Body of pancreas (tissue), 4 donors: ENCODE measurements at regions not wholly inside any gene's neighbourhood (a gene's known extent, or its start where the extent isn't known, plus 50 kb on each side); places are given as distances from the start of the nearest gene placed in this dataset.

Source experiments
- ATAC-seq: fragments of 150-250 bp; one replicate; pipeline ENCODE4 v1.9.1; 2016
- DNase-seq, 4 donors: peaks; one replicate each; pipeline ENCODE4 v3.0.0-alpha.2; 2019
- H3K27ac ChIP-seq, 4 donors: fragments of 200-600 bp; sonication (generic); 1 replicate in 3 of 4; 2 replicates in 1 of 4; pipeline versions ENCODE4 v1.5.1 to v1.6.1; 2016 to 2019; ENCODE audit warnings: mild to moderate bottlenecking in 1 of 4, mixed read lengths in 1 of 4, moderate library complexity in 1 of 4
- H3K27me3 ChIP-seq, 2 donors: fragments of 200-600 bp; sonication (generic); one replicate each; pipeline ENCODE4 v1.6.0; 2016; ENCODE audit warnings: mild to moderate bottlenecking in 1 of 2
- H3K36me3 ChIP-seq, 2 donors: fragments of 200-600 bp; sonication (generic); replicated peaks in 1 of 2; 2 replicates each; pipeline ENCODE4 v1.5.1; 2016; ENCODE audit warnings: low read depth in 2 of 2; ENCODE audit not compliant: insufficient read depth in 1 of 2
- H3K4me1 ChIP-seq: fragments of 200-600 bp; sonication (generic); one replicate; pipeline ENCODE4 v1.6.0; 2016
- H3K4me3 ChIP-seq, 2 donors: fragments of 200-600 bp; sonication (generic); 1 replicate in 1 of 2; 2 replicates in 1 of 2; pipeline ENCODE4 v1.5.1; 2016 to 2019
- H3K9me3 ChIP-seq, 3 donors: fragments of 200-600 bp; sonication (generic); 1 replicate in 2 of 3; 2 replicates in 1 of 3; pipeline ENCODE4 v1.5.1; 2016
- POLR2A ChIP-seq, 3 donors: fragments of 450-650 bp; IDR thresholded peaks; one replicate each; pipeline ENCODE4 v1.6.1; 2016; ENCODE audit warnings: antibody characterized with exemption in 3 of 3, mild to moderate bottlenecking in 2 of 3
- WGBS, 2 donors: methylation state at CpG; one replicate each; pipeline ENCODE4 v1.1.5; 2017; 5-methylcytosine and 5-hydroxymethylcytosine counted together
- intact Hi-C: fragments of 100-400 bp; cut with DNase I; formaldehyde crosslinking; loops from one replicate; pipeline ENCODE4 v1.15.1; 2023
- TF ChIP-seq, protein P1 (sequence below), 7 experiments: fragments of 450-650 bp in 4 of 7; fragments of 200-600 bp in 3 of 7; sonication (generic) in 3 of 7; IDR thresholded peaks; one replicate each; pipeline ENCODE4 v1.5.1; 2016 to 2019; ENCODE audit warnings: antibody characterized with exemption in 7 of 7

DNA sequence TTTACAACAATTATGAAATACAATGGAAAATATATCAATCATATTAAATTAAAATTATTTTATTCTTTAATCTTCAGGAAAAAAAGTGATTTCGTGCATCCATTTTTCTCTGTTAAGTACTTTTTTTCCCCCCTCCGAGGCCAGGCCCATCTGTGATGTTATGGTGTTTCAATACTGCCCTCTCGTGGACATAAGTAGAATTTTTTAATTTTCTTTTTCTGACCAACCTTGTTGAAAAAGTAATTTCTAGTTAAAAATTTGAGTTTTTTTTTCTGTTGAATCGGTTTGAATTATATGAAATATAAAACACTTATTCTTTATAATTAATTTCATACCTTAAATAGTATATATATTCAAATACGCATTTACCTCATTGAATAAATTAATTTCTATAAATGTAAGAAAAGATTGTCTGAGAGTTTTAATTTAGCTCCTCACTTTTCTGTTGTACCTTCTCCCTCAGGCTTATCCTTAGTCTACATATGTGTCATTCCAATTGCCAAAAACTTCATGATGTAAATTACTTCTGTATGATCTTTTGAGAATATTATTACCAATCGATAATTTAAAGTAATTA, 175.8 kb upstream of the TECRL start:
- H3K36me3 ChIP-seq: no peaks in the 10 kb centered on the region
- no peaks in the 10 kb centered on the region for H3K27me3 ChIP-seq
- no peaks in the 10 kb centered on the region for H3K9me3 ChIP-seq
- no peaks in the 10 kb centered on the region for H3K4me1 ChIP-seq
- no peak for ATAC-seq
- DNase-seq: peak in 3 of 4 donors; percentile 19 to 39 (median 21)
- TF ChIP-seq POLR2A (IDR thresholded peaks at IDR 0.05): no peak
- TF ChIP-seq, protein P1, sequence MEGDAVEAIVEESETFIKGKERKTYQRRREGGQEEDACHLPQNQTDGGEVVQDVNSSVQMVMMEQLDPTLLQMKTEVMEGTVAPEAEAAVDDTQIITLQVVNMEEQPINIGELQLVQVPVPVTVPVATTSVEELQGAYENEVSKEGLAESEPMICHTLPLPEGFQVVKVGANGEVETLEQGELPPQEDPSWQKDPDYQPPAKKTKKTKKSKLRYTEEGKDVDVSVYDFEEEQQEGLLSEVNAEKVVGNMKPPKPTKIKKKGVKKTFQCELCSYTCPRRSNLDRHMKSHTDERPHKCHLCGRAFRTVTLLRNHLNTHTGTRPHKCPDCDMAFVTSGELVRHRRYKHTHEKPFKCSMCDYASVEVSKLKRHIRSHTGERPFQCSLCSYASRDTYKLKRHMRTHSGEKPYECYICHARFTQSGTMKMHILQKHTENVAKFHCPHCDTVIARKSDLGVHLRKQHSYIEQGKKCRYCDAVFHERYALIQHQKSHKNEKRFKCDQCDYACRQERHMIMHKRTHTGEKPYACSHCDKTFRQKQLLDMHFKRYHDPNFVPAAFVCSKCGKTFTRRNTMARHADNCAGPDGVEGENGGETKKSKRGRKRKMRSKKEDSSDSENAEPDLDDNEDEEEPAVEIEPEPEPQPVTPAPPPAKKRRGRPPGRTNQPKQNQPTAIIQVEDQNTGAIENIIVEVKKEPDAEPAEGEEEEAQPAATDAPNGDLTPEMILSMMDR (IDR thresholded peaks at IDR 0.05): peak; percentile 20 to 76 (median 46)
- H3K27ac ChIP-seq: no peak overlapping the region
- 21 to 22% methylated on average over 6 of the region's 6 CpGs for WGBS, 2 donors
- H3K4me3 ChIP-seq: no peak overlapping the region
- intact Hi-C loops: no loop called here

DNA sequence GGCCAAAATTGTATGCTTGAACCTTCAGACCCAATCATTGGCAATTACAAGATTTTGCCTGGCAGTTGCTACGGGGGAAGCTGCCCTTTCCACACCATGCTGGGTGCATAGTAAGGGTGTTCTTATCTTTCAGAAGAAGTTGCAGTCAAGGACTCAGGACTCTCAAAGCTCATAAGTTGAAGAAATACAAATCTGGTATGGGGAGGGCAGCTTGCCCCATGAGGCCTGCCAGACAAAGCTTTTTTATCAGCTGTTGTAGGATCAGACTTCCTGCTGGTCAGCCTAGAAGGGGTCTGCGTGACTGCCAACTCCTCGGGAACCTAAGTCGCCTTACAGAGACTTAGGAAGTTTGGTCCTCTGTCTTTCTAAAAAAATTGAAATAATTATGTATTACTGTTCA, 174.9 kb upstream of the TECRL start:
- H3K9me3 ChIP-seq: no peaks in the 10 kb centered on the region
- no peak for ATAC-seq
- H3K27ac ChIP-seq: no peak overlapping the region
- H3K36me3 ChIP-seq: no peaks in the 10 kb centered on the region
- no peaks in the 10 kb centered on the region for H3K27me3 ChIP-seq
- no peaks in the 10 kb centered on the region for H3K4me1 ChIP-seq
- DNase-seq: no peak
- H3K4me3 ChIP-seq: no peak overlapping the region
- WGBS, 2 donors: 66 to 74% methylated on average over 4 of the region's 4 CpGs
- TF ChIP-seq POLR2A (IDR thresholded peaks at IDR 0.05): no peak
- TF ChIP-seq, protein P1 (IDR thresholded peaks at IDR 0.05): no peak
- intact Hi-C loops: no loop called here

DNA sequence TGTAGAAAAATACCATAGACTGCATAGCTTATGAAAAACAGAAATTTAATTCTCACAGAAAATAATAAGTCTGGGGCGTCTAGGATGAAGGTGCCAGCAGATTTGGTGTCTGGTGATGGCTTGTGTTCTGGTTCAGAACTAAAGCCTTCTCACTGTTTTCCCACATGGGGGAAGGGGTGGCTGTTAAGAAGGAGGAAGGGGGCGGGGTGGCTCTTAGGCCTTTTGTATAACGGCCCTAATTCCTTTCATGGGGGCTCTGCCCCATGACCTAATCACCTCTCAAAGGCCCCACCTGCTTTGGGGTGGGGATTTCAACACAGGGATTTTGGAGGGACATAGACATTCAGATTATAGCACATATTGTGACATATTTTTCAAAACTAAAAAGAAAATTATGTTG, 173.2 kb upstream of the TECRL start:
- 40 to 48% methylated on average over 3 of the region's 3 CpGs for WGBS, 2 donors
- intact Hi-C loops: no loop called here
- Histone ChIP-seq H3K4me3 (no peak overlapping the region), H3K27ac (no peak overlapping the region), H3K27me3 (no peaks in the 10 kb centered on the region), H3K4me1 (no peaks in the 10 kb centered on the region), H3K36me3 (no peaks in the 10 kb centered on the region), H3K9me3 (no peaks in the 10 kb centered on the region)
- TF ChIP-seq POLR2A (IDR thresholded peaks at IDR 0.05): no peak
- TF ChIP-seq, protein P1 (IDR thresholded peaks at IDR 0.05): no peak
- DNase-seq (no peak), ATAC-seq (no peak)

DNA sequence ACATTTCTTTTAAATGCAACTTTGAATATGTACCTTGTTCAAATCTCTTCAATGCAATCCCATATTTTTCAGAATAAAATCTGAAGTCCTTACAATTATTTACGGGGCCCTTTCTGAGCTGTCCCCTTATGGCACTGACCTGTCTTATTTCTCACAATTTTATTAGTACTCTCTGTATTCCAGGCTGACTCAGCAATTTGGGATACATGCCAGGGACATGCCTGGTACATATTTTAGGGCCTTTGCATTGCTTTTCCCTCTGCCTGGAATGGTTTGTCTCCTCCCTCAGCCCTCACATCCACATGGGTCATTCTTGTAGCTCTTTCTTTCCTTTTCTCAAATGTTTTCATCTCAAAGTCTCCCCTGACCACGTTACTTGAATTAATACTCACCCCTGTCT, 172.2 kb upstream of the TECRL start:
- TF ChIP-seq, protein P1 (IDR thresholded peaks at IDR 0.05): no peak
- TF ChIP-seq POLR2A (IDR thresholded peaks at IDR 0.05): no peak
- DNase-seq (peak in 2 of 4 donors; percentile 5 to 23), ATAC-seq (no peak)
- Histone ChIP-seq H3K27me3 (no peaks in the 10 kb centered on the region), H3K4me3 (no peak overlapping the region), H3K36me3 (no peaks in the 10 kb centered on the region), H3K4me1 (no peaks in the 10 kb centered on the region), H3K9me3 (no peaks in the 10 kb centered on the region), H3K27ac (no peak overlapping the region)
- intact Hi-C loops: no loop called here
- 73 to 86% methylated on average over 2 of the region's 2 CpGs for WGBS, 2 donors

DNA sequence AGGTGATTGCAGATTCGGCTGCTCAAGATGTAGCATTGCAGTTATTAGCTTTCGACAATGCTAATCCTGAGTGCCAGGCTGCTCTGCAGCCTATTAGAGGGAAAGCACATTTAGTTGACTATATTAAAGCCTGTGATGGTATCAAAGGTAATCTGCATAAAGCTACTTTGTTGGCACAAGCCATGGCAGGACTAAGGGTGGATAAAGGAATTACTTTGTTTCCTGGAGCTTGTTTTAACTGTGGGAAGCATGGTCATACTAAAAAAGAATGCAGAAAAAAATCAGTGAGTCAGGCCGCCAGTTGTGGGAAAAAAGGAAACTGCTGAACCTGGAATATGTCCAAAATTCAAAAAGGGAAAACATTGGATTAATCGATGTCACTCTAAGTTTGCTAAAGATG, 154.9 kb upstream of the TECRL start:
- DNase-seq (no peak), ATAC-seq (no peak)
- Histone ChIP-seq H3K27ac (no peak overlapping the region), H3K4me1 (peaks cover 6% of the 10 kb centered on the region), H3K9me3 (no peaks in the 10 kb centered on the region), H3K36me3 (no peaks in the 10 kb centered on the region), H3K4me3 (no peak overlapping the region), H3K27me3 (no peaks in the 10 kb centered on the region)
- TF ChIP-seq, protein P1 (IDR thresholded peaks at IDR 0.05): no peak
- intact Hi-C loops: no loop called here
- WGBS, 2 donors: 10 to 23% methylated on average over 4 of the region's 4 CpGs
